Activated naive CD8-positive, alpha-beta T cell (primary cell): ENCODE measurements at regions not wholly inside any gene's neighbourhood (a gene's known extent, or its start where the extent isn't known, plus 50 kb on each side); places are given as distances from the start of the nearest gene placed in this dataset.
"Not testable (repeated sequence)": the region's sequence is repeated elsewhere in the genome, so short reads cannot be mapped to it uniquely, and the experiment has no call there.

ENCODE experiments used
- H3K27ac Mint-ChIP-seq: one replicate; pipeline ENCODE4 v1.8.0; 2021; ENCODE audit warnings: mixed read lengths
- H3K27me3 Mint-ChIP-seq: one replicate; pipeline ENCODE4 v1.8.0; 2021; ENCODE audit warnings: mixed read lengths
- H3K36me3 Mint-ChIP-seq: one replicate; pipeline ENCODE4 v1.8.0; 2021; ENCODE audit warnings: mixed read lengths
- H3K4me1 Mint-ChIP-seq: one replicate; pipeline ENCODE4 v1.8.0; 2021; ENCODE audit warnings: low read depth, mixed read lengths
- H3K4me3 Mint-ChIP-seq: one replicate; pipeline ENCODE4 v1.8.0; 2021; ENCODE audit warnings: mild to moderate bottlenecking, mixed read lengths
- H3K9me3 Mint-ChIP-seq: one replicate; pipeline ENCODE4 v1.8.0; 2021; ENCODE audit warnings: low read depth, mixed read lengths

- no peak overlapping the region for H3K4me3 Mint-ChIP-seq
- no peak overlapping the region for H3K27ac Mint-ChIP-seq
- no peaks in the 10 kb centered on the region for H3K4me1 Mint-ChIP-seq
- H3K27me3 Mint-ChIP-seq, result no peaks in the 10 kb centered on the region
- peaks cover 9% of the 10 kb centered on the region for H3K9me3 Mint-ChIP-seq
- no peaks in the 10 kb centered on the region for H3K36me3 Mint-ChIP-seq
These were observed 391.6 kb downstream of the DMRTA1 start for GRCh38 chr9:22838266-22838665.

- Mint-ChIP-seq H3K27me3 (no peaks in the 10 kb centered on the region), H3K9me3 (peaks cover 21% of the 10 kb centered on the region), H3K4me3 (no peak overlapping the region), H3K4me1 (no peaks in the 10 kb centered on the region), H3K36me3 (no peaks in the 10 kb centered on the region), H3K27ac (no peak overlapping the region)
These were observed 394.0 kb downstream of the DMRTA1 start for GRCh38 chr9:22840641-22841040.

- peaks cover 39% of the 10 kb centered on the region for H3K9me3 Mint-ChIP-seq
- H3K27ac Mint-ChIP-seq, result not testable (repeated sequence)
These were observed 398.6 kb downstream of the DMRTA1 start for GRCh38 chr9:22845243-22845642.

GRCh38 chr9:22855980-22856379 lies 409.4 kb downstream of the DMRTA1 start:
- H3K4me1 Mint-ChIP-seq, result no peaks in the 10 kb centered on the region
- peaks cover 20% of the 10 kb centered on the region for H3K9me3 Mint-ChIP-seq
- H3K36me3 Mint-ChIP-seq, result no peaks in the 10 kb centered on the region
- H3K27me3 Mint-ChIP-seq, result no peaks in the 10 kb centered on the region
- no peak overlapping the region for H3K27ac Mint-ChIP-seq
- no peak overlapping the region for H3K4me3 Mint-ChIP-seq

More at GRCh38 chr9:22845243-22845642, 398.6 kb downstream of the DMRTA1 start:
- H3K36me3 Mint-ChIP-seq, H3K4me3 Mint-ChIP-seq, H3K27me3 Mint-ChIP-seq, H3K4me1 Mint-ChIP-seq: not testable (repeated sequence)

- Mint-ChIP-seq H3K9me3 (peaks cover 14% of the 10 kb centered on the region), H3K27me3 (no peaks in the 10 kb centered on the region), H3K4me1 (no peaks in the 10 kb centered on the region), H3K36me3 (no peaks in the 10 kb centered on the region), H3K27ac (no peak overlapping the region), H3K4me3 (no peak overlapping the region)
These were observed 410.7 kb downstream of the DMRTA1 start for GRCh38 chr9:22857316-22857715.

GRCh38 chr9:22863106-22863505 lies 416.5 kb downstream of the DMRTA1 start:
- Mint-ChIP-seq H3K4me3 (no peak overlapping the region), H3K4me1 (no peaks in the 10 kb centered on the region), H3K27me3 (no peaks in the 10 kb centered on the region), H3K36me3 (no peaks in the 10 kb centered on the region), H3K9me3 (peaks cover 17% of the 10 kb centered on the region), H3K27ac (no peak overlapping the region)

- Mint-ChIP-seq H3K9me3 (peaks cover 17% of the 10 kb centered on the region), H3K4me3 (no peak overlapping the region), H3K27me3 (no peaks in the 10 kb centered on the region), H3K36me3 (no peaks in the 10 kb centered on the region), H3K4me1 (no peaks in the 10 kb centered on the region), H3K27ac (no peak overlapping the region)
These were observed 417.1 kb downstream of the DMRTA1 start for GRCh38 chr9:22863736-22864135.

GRCh38 chr9:22893196-22893843 lies 446.7 kb downstream of the DMRTA1 start:
- Mint-ChIP-seq H3K27me3 (no peaks in the 10 kb centered on the region), H3K36me3 (no peaks in the 10 kb centered on the region), H3K4me1 (no peaks in the 10 kb centered on the region), H3K27ac (no peak overlapping the region), H3K4me3 (no peak overlapping the region), H3K9me3 (no peaks in the 10 kb centered on the region)

- Mint-ChIP-seq H3K36me3 (no peaks in the 10 kb centered on the region), H3K27me3 (no peaks in the 10 kb centered on the region), H3K4me1 (no peaks in the 10 kb centered on the region), H3K27ac (no peak overlapping the region), H3K4me3 (no peak overlapping the region), H3K9me3 (peaks cover 14% of the 10 kb centered on the region)
These were observed 452.0 kb downstream of the DMRTA1 start for GRCh38 chr9:22898591-22898990.

- peaks cover 3% of the 10 kb centered on the region for H3K9me3 Mint-ChIP-seq
- H3K4me3 Mint-ChIP-seq, result no peak overlapping the region
- no peaks in the 10 kb centered on the region for H3K27me3 Mint-ChIP-seq
- H3K36me3 Mint-ChIP-seq, result no peaks in the 10 kb centered on the region
- no peak overlapping the region for H3K27ac Mint-ChIP-seq
- no peaks in the 10 kb centered on the region for H3K4me1 Mint-ChIP-seq
These were observed 465.0 kb downstream of the DMRTA1 start for GRCh38 chr9:22911632-22912031.

GRCh38 chr9:22913026-22913425 lies 466.4 kb downstream of the DMRTA1 start:
- Mint-ChIP-seq H3K4me3 (no peak overlapping the region), H3K9me3 (peaks cover 3% of the 10 kb centered on the region), H3K4me1 (no peaks in the 10 kb centered on the region), H3K27ac (no peak overlapping the region), H3K36me3 (no peaks in the 10 kb centered on the region), H3K27me3 (no peaks in the 10 kb centered on the region)

GRCh38 chr9:22913518-22913917 lies 466.9 kb downstream of the DMRTA1 start:
- H3K9me3 Mint-ChIP-seq, result peaks cover 3% of the 10 kb centered on the region
- no peak overlapping the region for H3K27ac Mint-ChIP-seq
- H3K4me3 Mint-ChIP-seq, result no peak overlapping the region
- no peaks in the 10 kb centered on the region for H3K36me3 Mint-ChIP-seq
- H3K27me3 Mint-ChIP-seq, result no peaks in the 10 kb centered on the region
- no peaks in the 10 kb centered on the region for H3K4me1 Mint-ChIP-seq

GRCh38 chr9:22916148-22916547 lies 469.5 kb downstream of the DMRTA1 start:
- H3K27me3 Mint-ChIP-seq, result no peaks in the 10 kb centered on the region
- no peaks in the 10 kb centered on the region for H3K36me3 Mint-ChIP-seq
- H3K4me1 Mint-ChIP-seq, result no peaks in the 10 kb centered on the region
- no peak overlapping the region for H3K27ac Mint-ChIP-seq
- no peak overlapping the region for H3K4me3 Mint-ChIP-seq
- H3K9me3 Mint-ChIP-seq, result peaks cover 7% of the 10 kb centered on the region

GRCh38 chr9:22919423-22919822 lies 472.8 kb downstream of the DMRTA1 start:
- Mint-ChIP-seq H3K27ac (no peak overlapping the region), H3K27me3 (no peaks in the 10 kb centered on the region), H3K4me3 (no peak overlapping the region), H3K9me3 (peaks cover 12% of the 10 kb centered on the region), H3K36me3 (no peaks in the 10 kb centered on the region), H3K4me1 (no peaks in the 10 kb centered on the region)

GRCh38 chr9:22921742-22922141 lies 475.1 kb downstream of the DMRTA1 start:
- no peaks in the 10 kb centered on the region for H3K4me1 Mint-ChIP-seq

GRCh38 chr9:22922222-22922621 lies 475.6 kb downstream of the DMRTA1 start:
- Mint-ChIP-seq H3K4me1 (no peaks in the 10 kb centered on the region), H3K9me3 (peaks cover 13% of the 10 kb centered on the region), H3K4me3 (no peak overlapping the region), H3K27me3 (no peaks in the 10 kb centered on the region), H3K36me3 (no peaks in the 10 kb centered on the region), H3K27ac (no peak overlapping the region)

More at GRCh38 chr9:22921742-22922141, 475.1 kb downstream of the DMRTA1 start:
- Mint-ChIP-seq H3K4me3 (no peak overlapping the region), H3K27me3 (no peaks in the 10 kb centered on the region), H3K27ac (no peak overlapping the region), H3K9me3 (peaks cover 13% of the 10 kb centered on the region), H3K36me3 (no peaks in the 10 kb centered on the region)
